Activated CD8-positive, alpha-beta T cell treated with anti-CD3 and anti-CD28 coated beads for 36 hours (primary cell): ENCODE measurements at regions not wholly inside any gene's neighbourhood (a gene's known extent, or its start where the extent isn't known, plus 50 kb on each side); places are given as distances from the start of the nearest gene placed in this dataset.
"Not testable (repeated sequence)": the region's sequence is repeated elsewhere in the genome, so short reads cannot be mapped to it uniquely, and the experiment has no call there.

Experiments
- ATAC-seq: fragments of 200-7000 bp; cut with Tn5 transposase; one replicate; pipeline ENCODE4 v1.10.0; 2021; ENCODE audit warnings: mild to moderate bottlenecking, moderate library complexity
- CTCF ChIA-PET: fragments of 350-600 bp; sonication (Branson Sonifier 250); formaldehyde crosslinking; loops from one replicate; lab custom pipeline; 2021; ENCODE audit warnings: antibody characterized with exemption; lab: Charles Lee
- POLR2A ChIA-PET: fragments of 350-600 bp; sonication (Branson Sonifier 250); formaldehyde crosslinking; loops from one replicate; lab custom pipeline; 2021; ENCODE audit warnings: antibody characterized with exemption; lab: Charles Lee
- DNase-seq: peaks from one replicate; pipeline ENCODE4 v3.0.0-alpha.2; 2020
- H3K27ac Mint-ChIP-seq: one replicate; pipeline ENCODE4 v1.8.0; 2021; ENCODE audit warnings: mild to moderate bottlenecking, mixed read lengths
- H3K27me3 Mint-ChIP-seq: one replicate; pipeline ENCODE4 v1.8.0; 2021; ENCODE audit warnings: mixed read lengths
- H3K36me3 Mint-ChIP-seq: one replicate; pipeline ENCODE4 v1.8.0; 2021; ENCODE audit warnings: low read depth, mixed read lengths
- H3K4me1 Mint-ChIP-seq: one replicate; pipeline ENCODE4 v1.8.0; 2021; ENCODE audit warnings: low read depth, mixed read lengths
- H3K4me3 Mint-ChIP-seq: one replicate; pipeline ENCODE4 v1.8.0; 2021; ENCODE audit warnings: mild to moderate bottlenecking, moderate library complexity, mixed read lengths
- H3K9me3 Mint-ChIP-seq: one replicate; pipeline ENCODE4 v1.8.0; 2021; ENCODE audit warnings: mixed read lengths
- intact Hi-C: fragments of 100-400 bp; cut with micrococcal nuclease; formaldehyde crosslinking; loops from one replicate; pipeline ENCODE4 v1.10.0; 2022
- TF ChIP-seq, protein P1 (sequence below): fragments of 200-600 bp; IDR thresholded peaks from one replicate; pipeline ENCODE4 v1.8.0; 2022; ENCODE audit warnings: antibody characterized with exemption, mild to moderate bottlenecking

DNA sequence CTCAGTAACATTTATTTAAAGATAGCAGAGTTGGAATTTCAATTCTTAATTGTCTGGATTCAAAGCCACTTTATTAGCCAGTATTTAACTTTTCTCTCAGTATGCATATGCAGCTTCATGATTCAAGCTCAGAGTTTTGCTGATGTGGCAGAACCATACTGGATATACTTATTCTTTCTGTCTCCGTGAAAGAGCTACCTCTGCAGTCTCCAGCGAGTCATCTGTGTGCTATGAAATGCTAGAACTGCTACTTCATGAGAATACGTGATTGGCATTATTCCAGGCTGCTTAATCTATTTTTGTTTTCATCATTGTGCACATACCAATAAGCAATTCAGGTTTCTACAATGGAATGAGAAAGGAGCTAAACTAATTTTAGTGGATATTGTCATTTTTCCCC is 743.7 kb downstream of the C4orf33 start:
- no peaks in the 10 kb centered on the region for H3K27me3 Mint-ChIP-seq
- no peak for ATAC-seq
- ChIA-PET POLR2A (no interaction called here), CTCF (no interaction called here)
- TF ChIP-seq, protein P1, sequence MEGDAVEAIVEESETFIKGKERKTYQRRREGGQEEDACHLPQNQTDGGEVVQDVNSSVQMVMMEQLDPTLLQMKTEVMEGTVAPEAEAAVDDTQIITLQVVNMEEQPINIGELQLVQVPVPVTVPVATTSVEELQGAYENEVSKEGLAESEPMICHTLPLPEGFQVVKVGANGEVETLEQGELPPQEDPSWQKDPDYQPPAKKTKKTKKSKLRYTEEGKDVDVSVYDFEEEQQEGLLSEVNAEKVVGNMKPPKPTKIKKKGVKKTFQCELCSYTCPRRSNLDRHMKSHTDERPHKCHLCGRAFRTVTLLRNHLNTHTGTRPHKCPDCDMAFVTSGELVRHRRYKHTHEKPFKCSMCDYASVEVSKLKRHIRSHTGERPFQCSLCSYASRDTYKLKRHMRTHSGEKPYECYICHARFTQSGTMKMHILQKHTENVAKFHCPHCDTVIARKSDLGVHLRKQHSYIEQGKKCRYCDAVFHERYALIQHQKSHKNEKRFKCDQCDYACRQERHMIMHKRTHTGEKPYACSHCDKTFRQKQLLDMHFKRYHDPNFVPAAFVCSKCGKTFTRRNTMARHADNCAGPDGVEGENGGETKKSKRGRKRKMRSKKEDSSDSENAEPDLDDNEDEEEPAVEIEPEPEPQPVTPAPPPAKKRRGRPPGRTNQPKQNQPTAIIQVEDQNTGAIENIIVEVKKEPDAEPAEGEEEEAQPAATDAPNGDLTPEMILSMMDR = no peak
- no peak overlapping the region for H3K27ac Mint-ChIP-seq
- DNase-seq = no peak
- H3K36me3 Mint-ChIP-seq = no peaks in the 10 kb centered on the region
- no peaks in the 10 kb centered on the region for H3K4me1 Mint-ChIP-seq
- intact Hi-C loops = no loop called here
- H3K4me3 Mint-ChIP-seq = no peak overlapping the region
- peaks cover 2% of the 10 kb centered on the region for H3K9me3 Mint-ChIP-seq

GRCh38 chr4:129842096-129842495 is 746.1 kb downstream of the C4orf33 start:
- Mint-ChIP-seq H3K9me3 (peaks cover 3% of the 10 kb centered on the region), H3K4me1 (no peaks in the 10 kb centered on the region), H3K4me3 (no peak overlapping the region), H3K36me3 (no peaks in the 10 kb centered on the region), H3K27me3 (no peaks in the 10 kb centered on the region), H3K27ac (no peak overlapping the region)
- TF ChIP-seq, protein P1 = no peak
- DNase-seq (no peak), ATAC-seq (no peak)
- intact Hi-C loops = no loop called here
- ChIA-PET POLR2A (no interaction called here), CTCF (no interaction called here)

DNA sequence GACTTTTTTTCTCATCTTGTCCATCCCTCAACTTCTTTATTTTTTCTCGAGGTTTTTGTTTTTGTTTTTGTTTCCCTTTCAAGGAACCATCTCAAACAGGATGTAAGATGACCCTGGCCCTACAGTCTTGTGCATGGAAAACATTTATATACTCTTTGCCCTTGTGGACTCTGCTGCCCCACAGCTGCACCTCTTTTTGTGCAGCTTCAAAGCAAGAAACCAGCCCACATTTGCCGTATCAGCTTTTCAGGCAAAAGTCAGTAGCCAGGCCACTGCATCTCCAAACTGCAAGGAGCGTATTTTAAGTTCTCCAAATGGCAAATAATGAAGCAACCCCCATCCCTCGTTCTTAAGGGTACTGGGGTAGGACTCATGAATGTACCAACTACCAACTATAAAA is 756.5 kb downstream of the C4orf33 start:
- Mint-ChIP-seq H3K9me3 (peaks cover 3% of the 10 kb centered on the region), H3K36me3 (no peaks in the 10 kb centered on the region), H3K4me3 (no peak overlapping the region), H3K27me3 (no peaks in the 10 kb centered on the region), H3K4me1 (no peaks in the 10 kb centered on the region), H3K27ac (no peak overlapping the region)
- intact Hi-C loops = no loop called here
- DNase-seq (no peak), ATAC-seq (no peak)
- POLR2A ChIA-PET = no interaction called here
- CTCF ChIA-PET = no interaction called here
- TF ChIP-seq, protein P1 = no peak

DNA sequence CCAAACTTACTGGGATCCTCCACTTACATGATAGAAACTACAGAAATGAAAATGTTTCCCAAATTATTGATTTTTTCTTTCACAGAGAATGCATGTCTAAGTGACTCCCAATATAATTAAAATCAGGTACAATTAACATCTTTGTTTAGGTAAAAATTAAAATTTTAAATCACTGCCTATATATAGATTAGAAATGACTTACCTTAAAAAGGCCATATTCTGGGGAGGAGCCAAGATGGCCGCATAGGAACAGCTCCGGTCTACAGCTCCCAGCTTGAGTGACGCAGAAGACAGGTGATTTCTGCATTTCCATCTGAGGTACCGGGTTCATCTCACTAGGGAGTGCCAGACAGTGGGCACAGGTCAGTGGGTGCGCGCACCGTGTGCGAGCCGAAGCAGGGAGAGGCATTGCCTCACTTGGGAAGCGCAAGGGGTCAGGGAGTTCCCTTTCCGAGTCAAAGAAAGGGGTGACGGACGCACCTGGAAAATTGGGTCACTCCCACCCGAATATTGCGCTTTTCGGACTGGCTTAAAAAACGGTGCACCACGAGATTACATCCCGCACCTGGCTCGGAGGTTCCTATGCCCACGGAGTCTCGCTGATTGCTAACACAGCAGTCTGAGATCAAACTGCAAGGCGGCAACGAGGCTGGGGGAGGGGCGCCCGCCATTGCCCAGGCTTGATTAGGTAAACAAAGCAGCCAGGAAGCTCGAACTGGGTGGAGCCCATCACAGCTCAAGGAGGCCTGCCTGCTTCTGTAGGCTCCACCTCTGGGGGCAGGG is 757.9 kb downstream of the C4orf33 start:
- POLR2A ChIA-PET, H3K4me3 Mint-ChIP-seq, ATAC-seq, H3K27me3 Mint-ChIP-seq, CTCF ChIA-PET, H3K27ac Mint-ChIP-seq, DNase-seq, H3K9me3 Mint-ChIP-seq, H3K4me1 Mint-ChIP-seq, intact Hi-C loops, H3K36me3 Mint-ChIP-seq: not testable (repeated sequence)

DNA sequence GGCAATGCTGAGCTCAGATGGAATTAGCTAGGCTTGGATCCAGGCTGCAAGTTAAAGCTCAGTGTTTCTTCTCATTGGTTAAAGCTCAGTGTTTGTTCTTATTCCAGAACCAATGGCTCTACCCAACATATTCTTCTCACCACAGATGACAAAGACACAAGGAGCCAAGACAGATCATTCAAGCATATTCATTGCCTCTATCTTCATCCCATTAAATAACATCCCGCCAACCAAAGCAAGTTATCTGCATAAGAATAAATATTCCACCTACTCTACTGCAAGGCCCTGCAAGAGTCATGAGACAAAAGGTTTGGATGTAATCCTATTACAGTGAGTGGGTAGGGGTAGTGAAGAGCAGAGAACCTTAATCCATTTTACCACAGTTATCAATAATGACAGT is 766.5 kb downstream of the C4orf33 start:
- H3K27me3 Mint-ChIP-seq = no peaks in the 10 kb centered on the region
- no peak overlapping the region for H3K27ac Mint-ChIP-seq
- POLR2A ChIA-PET = no interaction called here
- H3K36me3 Mint-ChIP-seq = no peaks in the 10 kb centered on the region
- H3K9me3 Mint-ChIP-seq = no peaks in the 10 kb centered on the region
- TF ChIP-seq, protein P1 = no peak
- no peak overlapping the region for H3K4me3 Mint-ChIP-seq
- intact Hi-C loops = no loop called here
- no peak for DNase-seq
- no peak for ATAC-seq
- no peaks in the 10 kb centered on the region for H3K4me1 Mint-ChIP-seq
- CTCF ChIA-PET = no interaction called here
